MM.1S (cell line): ENCODE measurements at regions not wholly inside any gene's neighbourhood (a gene's known extent, or its start where the extent isn't known, plus 50 kb on each side); places are given as distances from the start of the nearest gene placed in this dataset.

Experiments
- DNase-seq: peaks from one replicate; pipeline ENCODE4 v3.0.0-alpha.2; 2015
- H2AFZ ChIP-seq: fragments of 300-600 bp; sonication (generic); 2 replicates; pipeline ENCODE4 v1.6.0; 2016; ENCODE audit warnings: antibody characterized with exemption, low read length
- H3F3A ChIP-seq: fragments of 300-600 bp; sonication (generic); 2 replicates; pipeline ENCODE4 v1.6.1; 2016; ENCODE audit warnings: mild to moderate bottlenecking, antibody characterized with exemption, low read length, moderate library complexity, mixed read lengths; ENCODE audit not compliant: insufficient read depth
- H3K27ac ChIP-seq: fragments of 300-600 bp; sonication (generic); 2 replicates; pipeline ENCODE4 v1.5.1; 2016; ENCODE audit warnings: mild to moderate bottlenecking, low read length
- H3K27me3 ChIP-seq: fragments of 300-600 bp; sonication (generic); replicated peaks from 2 replicates; pipeline ENCODE4 v1.6.0; 2016; ENCODE audit warnings: low read length; ENCODE audit not compliant: insufficient read depth
- H3K36me3 ChIP-seq: fragments of 300-600 bp; sonication (generic); replicated peaks from 2 replicates; pipeline ENCODE4 v1.6.1; 2016; ENCODE audit warnings: mild to moderate bottlenecking, low read length, mixed read lengths; ENCODE audit not compliant: insufficient read depth
- H3K4me1 ChIP-seq: fragments of 300-600 bp; sonication (generic); 2 replicates; pipeline ENCODE4 v1.6.1; 2016; ENCODE audit warnings: low read length, mixed read lengths
- H3K4me2 ChIP-seq: fragments of 300-600 bp; sonication (generic); 2 replicates; pipeline ENCODE4 v1.6.0; 2016; ENCODE audit warnings: low read depth, low read length
- H3K4me3 ChIP-seq: fragments of 300-600 bp; sonication (generic); 2 replicates; pipeline ENCODE4 v1.5.1; 2016; ENCODE audit warnings: low read length, mixed read lengths
- H3K79me2 ChIP-seq: fragments of 300-600 bp; sonication (generic); 2 replicates; pipeline ENCODE4 v1.6.1; 2016; ENCODE audit warnings: mixed run types, low read length, mixed read lengths
- H3K9ac ChIP-seq: fragments of 300-600 bp; sonication (generic); 2 replicates; pipeline ENCODE4 v1.6.1; 2016; ENCODE audit warnings: low read length, mixed read lengths
- H3K9me2 ChIP-seq: fragments of 300-600 bp; sonication (generic); replicated peaks from 2 replicates; pipeline ENCODE4 v1.6.1; 2016; ENCODE audit warnings: mild to moderate bottlenecking, low read length, mixed read lengths; ENCODE audit not compliant: insufficient read depth
- H3K9me3 ChIP-seq: fragments of 300-600 bp; sonication (generic); replicated peaks from 2 replicates; pipeline ENCODE4 v1.6.1; 2016; ENCODE audit warnings: mild to moderate bottlenecking, low read length, mixed read lengths; ENCODE audit not compliant: insufficient read depth
- H4K20me1 ChIP-seq: fragments of 300-600 bp; sonication (generic); 2 replicates; pipeline ENCODE4 v1.6.1; 2016; ENCODE audit warnings: mild to moderate bottlenecking, low read length, moderate library complexity, mixed read lengths; ENCODE audit not compliant: insufficient read depth
- EZH2 ChIP-seq: fragments of 300-600 bp; sonication (generic); optimal IDR thresholded peaks from 2 replicates; pipeline ENCODE3; 2017; ENCODE audit warnings: low read depth, mild to moderate bottlenecking, antibody characterized with exemption, low read length, mixed read lengths
- EZH2phosphoT487 ChIP-seq: fragments of 300-600 bp; sonication (generic); IDR thresholded peaks from 2 replicates; pipeline ENCODE4 v1.6.1; 2018; ENCODE audit warnings: antibody characterized with exemption, low read length
- TF ChIP-seq, protein P1 (sequence below): fragments of 300-600 bp; sonication (generic); IDR thresholded peaks from 2 replicates; pipeline ENCODE4 v1.5.1; 2016; ENCODE audit warnings: antibody characterized with exemption, low read length, mixed read lengths

DNA sequence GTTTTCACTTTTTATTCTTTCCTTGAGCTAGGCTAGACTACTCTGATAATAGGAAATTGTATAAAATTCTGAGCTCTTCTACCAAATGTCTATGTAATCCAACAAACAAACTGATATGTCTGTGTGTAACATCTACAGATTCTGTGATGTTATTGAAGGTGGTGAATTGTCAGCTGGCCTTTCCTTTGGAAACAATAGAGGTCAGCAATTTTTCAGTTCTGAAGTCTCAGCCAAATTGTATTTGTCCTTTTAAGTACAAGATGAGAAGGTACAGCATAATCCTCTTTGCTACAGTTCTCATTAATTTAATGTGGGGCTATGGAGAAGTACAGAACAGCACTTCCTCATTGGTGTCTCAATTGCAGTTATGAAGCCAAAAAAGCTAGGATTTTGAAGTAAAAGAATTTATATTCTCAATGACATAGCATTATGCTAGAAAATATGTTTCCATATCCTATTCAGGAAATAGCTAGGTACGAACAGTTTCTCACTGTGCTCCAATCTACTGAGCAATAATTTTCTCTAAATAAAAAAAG, 198.0 kb downstream of the HINT1 start:
- Histone ChIP-seq H3K36me3 (no peaks in the 10 kb centered on the region), H2AFZ (no peak overlapping the region), H3K4me3 (no peak overlapping the region), H3K4me1 (no peaks in the 10 kb centered on the region), H3K27ac (no peak overlapping the region), H3K27me3 (no peaks in the 10 kb centered on the region), H3K9ac (no peak overlapping the region), H3K4me2 (no peak overlapping the region), H4K20me1 (no peaks in the 10 kb centered on the region), H3K9me2 (no peaks in the 10 kb centered on the region), H3K79me2 (no peaks in the 10 kb centered on the region), H3F3A (no peaks in the 10 kb centered on the region), H3K9me3 (no peaks in the 10 kb centered on the region)
- TF ChIP-seq EZH2 (no peak), EZH2phosphoT487 (no peak)
- TF ChIP-seq, protein P1, sequence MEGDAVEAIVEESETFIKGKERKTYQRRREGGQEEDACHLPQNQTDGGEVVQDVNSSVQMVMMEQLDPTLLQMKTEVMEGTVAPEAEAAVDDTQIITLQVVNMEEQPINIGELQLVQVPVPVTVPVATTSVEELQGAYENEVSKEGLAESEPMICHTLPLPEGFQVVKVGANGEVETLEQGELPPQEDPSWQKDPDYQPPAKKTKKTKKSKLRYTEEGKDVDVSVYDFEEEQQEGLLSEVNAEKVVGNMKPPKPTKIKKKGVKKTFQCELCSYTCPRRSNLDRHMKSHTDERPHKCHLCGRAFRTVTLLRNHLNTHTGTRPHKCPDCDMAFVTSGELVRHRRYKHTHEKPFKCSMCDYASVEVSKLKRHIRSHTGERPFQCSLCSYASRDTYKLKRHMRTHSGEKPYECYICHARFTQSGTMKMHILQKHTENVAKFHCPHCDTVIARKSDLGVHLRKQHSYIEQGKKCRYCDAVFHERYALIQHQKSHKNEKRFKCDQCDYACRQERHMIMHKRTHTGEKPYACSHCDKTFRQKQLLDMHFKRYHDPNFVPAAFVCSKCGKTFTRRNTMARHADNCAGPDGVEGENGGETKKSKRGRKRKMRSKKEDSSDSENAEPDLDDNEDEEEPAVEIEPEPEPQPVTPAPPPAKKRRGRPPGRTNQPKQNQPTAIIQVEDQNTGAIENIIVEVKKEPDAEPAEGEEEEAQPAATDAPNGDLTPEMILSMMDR = no peak
- no peak for DNase-seq

DNA sequence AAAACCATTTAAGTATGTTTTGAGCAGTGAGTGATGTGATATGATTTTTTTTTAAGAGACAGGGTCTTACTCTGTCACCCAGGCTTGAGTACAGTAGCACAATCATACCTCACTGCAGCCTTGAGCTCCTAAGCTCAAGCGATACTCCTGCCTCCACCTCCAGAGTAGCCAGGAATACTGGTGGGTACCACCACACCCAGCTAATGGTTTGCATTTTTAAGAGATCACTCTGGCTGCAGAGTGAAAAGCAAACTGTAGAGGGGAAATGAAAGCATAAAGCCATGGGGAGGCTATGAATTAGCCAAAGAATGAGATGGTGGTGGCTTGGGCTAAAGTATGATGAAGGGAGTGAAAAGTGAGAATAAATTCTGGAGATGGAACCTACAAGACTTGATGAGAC, 199.1 kb downstream of the HINT1 start:
- Histone ChIP-seq H3K27ac (no peak overlapping the region), H3K9me3 (no peaks in the 10 kb centered on the region), H3K27me3 (no peaks in the 10 kb centered on the region), H3K9ac (no peak overlapping the region), H3K4me3 (no peak overlapping the region), H3K4me2 (no peak overlapping the region), H3K36me3 (no peaks in the 10 kb centered on the region), H3K4me1 (no peaks in the 10 kb centered on the region), H2AFZ (no peak overlapping the region), H3F3A (no peaks in the 10 kb centered on the region), H3K79me2 (no peaks in the 10 kb centered on the region), H3K9me2 (no peaks in the 10 kb centered on the region), H4K20me1 (no peaks in the 10 kb centered on the region)
- DNase-seq = no peak
- TF ChIP-seq EZH2 (no peak), EZH2phosphoT487 (no peak)
- TF ChIP-seq, protein P1 = no peak

DNA sequence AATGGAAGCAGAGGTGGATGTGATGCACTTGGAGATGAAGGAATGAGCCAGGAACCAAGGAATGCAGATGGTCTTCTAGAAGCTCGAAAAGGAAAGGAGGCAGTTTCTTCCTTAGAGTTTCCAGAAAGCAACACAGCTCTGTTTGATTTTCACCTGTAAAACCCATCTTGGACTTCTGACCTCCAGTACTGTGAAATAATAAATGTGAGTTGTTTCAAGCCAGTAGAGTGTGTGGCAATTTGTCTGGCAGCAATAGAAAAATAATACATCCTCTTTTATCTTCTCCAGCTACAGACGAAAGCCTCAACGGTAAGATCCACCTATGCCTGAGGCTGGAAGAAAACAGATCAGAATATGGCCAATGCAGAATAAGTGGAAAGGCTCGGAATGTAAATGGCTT, 199.7 kb downstream of the HINT1 start:
- no peak for DNase-seq
- Histone ChIP-seq H3K27me3 (no peaks in the 10 kb centered on the region), H3K4me3 (no peak overlapping the region), H3K79me2 (no peaks in the 10 kb centered on the region), H3F3A (no peaks in the 10 kb centered on the region), H4K20me1 (no peaks in the 10 kb centered on the region), H3K9me2 (no peaks in the 10 kb centered on the region), H3K36me3 (no peaks in the 10 kb centered on the region), H3K27ac (no peak overlapping the region), H2AFZ (no peak overlapping the region), H3K9ac (no peak overlapping the region), H3K9me3 (no peaks in the 10 kb centered on the region), H3K4me1 (no peaks in the 10 kb centered on the region), H3K4me2 (no peak overlapping the region)
- TF ChIP-seq EZH2 = no peak
- TF ChIP-seq, protein P1 = no peak
